ENCODE measurements at regions not wholly inside any gene's neighbourhood (a gene's known extent, or its start where the extent isn't known, plus 50 kb on each side); places are given as distances from the start of the nearest gene placed in this dataset.
"Not testable (repeated sequence)": the region's sequence is repeated elsewhere in the genome, so short reads cannot be mapped to it uniquely, and the experiment has no call there.

DNA sequence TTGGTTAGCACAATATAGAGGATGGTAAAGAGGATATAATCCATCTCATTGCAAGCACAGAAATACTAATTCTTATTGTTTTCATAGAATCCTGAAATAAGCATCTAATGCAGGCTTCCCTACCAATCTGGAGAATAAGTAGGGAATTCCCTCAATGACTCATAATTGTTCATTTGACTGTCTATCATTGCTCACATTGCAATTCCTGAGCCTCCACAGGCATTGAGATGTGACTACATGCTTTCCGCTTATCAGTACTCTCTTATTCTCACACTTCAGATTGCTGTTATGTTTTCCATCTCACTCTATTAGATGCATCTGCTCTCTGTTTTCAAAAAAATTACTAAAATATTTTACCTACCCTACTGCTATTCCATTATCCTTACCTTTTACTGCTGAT, 216.2 kb upstream of the PRSS16 start:
- WGBS, 2 experiments (ENCODE audit: insufficient coverage in 2 of 2) = 100% methylated on average over 1 of the region's 1 CpG
- H3K27ac ChIP-seq (ENCODE audit: low read depth, low read length, severe bottlenecking) = no peak overlapping the region

GRCh38 chr6:27038498-27038897, 209.0 kb upstream of the PRSS16 start:
- Histone ChIP-seq H3K36me3 (ENCODE audit: control insufficient read depth, insufficient read depth, low read length) (no peaks in the 10 kb centered on the region), H3K9me3 (ENCODE audit: control insufficient read depth, low read length) (no peaks in the 10 kb centered on the region), H3K27ac (ENCODE audit: low read depth, low read length, severe bottlenecking) (no peak overlapping the region)

More for the DNA sequence above, 216.2 kb upstream of the PRSS16 start:
- Histone ChIP-seq H3K4me1 (ENCODE audit: control insufficient read depth, insufficient read depth, low read length, poor library complexity, severe bottlenecking) (no peaks in the 10 kb centered on the region), H3K9me3 (ENCODE audit: control insufficient read depth, low read length) (no peaks in the 10 kb centered on the region), H3K4me3 (ENCODE audit: extremely low read depth, insufficient read depth, low read length, poor library complexity, severe bottlenecking) (no peak overlapping the region), H3K36me3 (ENCODE audit: control insufficient read depth, insufficient read depth, low read length) (no peaks in the 10 kb centered on the region)

DNA sequence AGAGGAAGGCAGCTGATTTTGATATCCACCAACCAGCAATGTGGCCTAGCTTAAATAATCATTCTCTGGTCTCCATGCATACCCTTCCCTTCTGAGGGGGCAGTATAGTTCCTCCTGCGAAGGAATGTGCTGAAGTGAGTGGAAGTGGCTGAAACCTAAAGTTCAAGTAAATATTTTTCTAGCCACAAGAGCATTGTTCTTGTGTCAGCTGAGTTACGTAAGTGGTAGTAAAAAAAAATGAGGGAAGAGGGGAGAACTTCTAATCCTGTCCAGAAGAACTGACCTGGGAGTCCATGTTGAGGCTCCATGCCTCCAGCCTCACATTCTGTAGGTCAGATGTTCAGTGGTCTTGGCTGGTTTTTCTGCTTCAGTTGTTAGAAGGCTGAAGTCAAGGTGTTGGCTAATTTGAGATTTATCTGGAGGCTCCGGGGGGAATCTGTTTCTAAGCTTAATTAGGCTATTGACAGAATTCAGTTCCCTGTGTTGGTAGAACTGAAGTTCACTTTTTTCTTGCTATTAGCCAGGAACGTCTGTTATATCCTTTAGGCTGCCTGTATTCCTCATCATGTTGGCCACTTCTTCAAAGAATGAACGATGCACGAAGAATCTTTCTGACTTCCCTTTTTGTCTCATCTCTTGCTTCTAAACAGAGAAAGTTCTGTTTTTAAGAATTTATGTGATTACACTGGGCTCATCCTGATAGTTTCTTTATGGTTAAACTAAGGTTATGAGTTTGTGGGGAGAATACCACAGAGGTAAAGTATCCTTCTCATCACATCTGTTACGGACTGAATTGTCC, 207.1 kb upstream of the PRSS16 start:
- Histone ChIP-seq H3K4me3 (ENCODE audit: extremely low read depth, insufficient read depth, low read length, poor library complexity, severe bottlenecking) (no peak overlapping the region), H3K4me1 (ENCODE audit: control insufficient read depth, insufficient read depth, low read length, poor library complexity, severe bottlenecking) (no peaks in the 10 kb centered on the region), H3K36me3 (ENCODE audit: control insufficient read depth, insufficient read depth, low read length) (no peaks in the 10 kb centered on the region), H3K27ac (ENCODE audit: low read depth, low read length, severe bottlenecking) (no peak overlapping the region), H3K9me3 (ENCODE audit: control insufficient read depth, low read length) (no peaks in the 10 kb centered on the region)
- WGBS, 2 experiments (ENCODE audit: insufficient coverage in 2 of 2) = 93 to 94% methylated on average over 2 to 4 of the region's 7 CpGs

More at GRCh38 chr6:27038498-27038897, 209.0 kb upstream of the PRSS16 start:
- H3K4me3 ChIP-seq (ENCODE audit: extremely low read depth, insufficient read depth, low read length, poor library complexity, severe bottlenecking) = no peak overlapping the region
- no peaks in the 10 kb centered on the region for H3K4me1 ChIP-seq (ENCODE audit: control insufficient read depth, insufficient read depth, low read length, poor library complexity, severe bottlenecking)

DNA sequence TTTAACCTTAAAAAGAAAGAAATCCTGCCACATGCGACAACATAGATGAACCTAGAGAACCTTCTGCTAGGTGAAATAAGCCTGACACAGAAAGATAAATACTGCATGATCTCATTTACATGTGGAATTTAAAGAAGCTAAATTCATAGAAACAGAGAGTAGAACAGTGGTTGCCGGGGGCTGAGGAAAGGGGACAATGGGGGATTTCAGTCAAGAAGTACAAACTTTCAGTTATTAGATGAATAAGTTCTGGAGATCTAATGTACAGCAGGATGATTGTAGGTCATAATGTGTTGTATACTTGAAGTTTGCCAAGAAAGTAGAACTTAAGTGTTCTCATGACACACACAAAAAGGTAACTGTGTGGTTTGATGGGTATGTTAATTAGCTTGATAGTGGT, 204.3 kb upstream of the PRSS16 start:
- H3K4me1 ChIP-seq (ENCODE audit: control insufficient read depth, insufficient read depth, low read length, poor library complexity, severe bottlenecking) = no peaks in the 10 kb centered on the region
- WGBS, 2 experiments (ENCODE audit: insufficient coverage in 2 of 2) = 73 to 100% methylated on average over 1 of the region's 2 CpGs

DNA sequence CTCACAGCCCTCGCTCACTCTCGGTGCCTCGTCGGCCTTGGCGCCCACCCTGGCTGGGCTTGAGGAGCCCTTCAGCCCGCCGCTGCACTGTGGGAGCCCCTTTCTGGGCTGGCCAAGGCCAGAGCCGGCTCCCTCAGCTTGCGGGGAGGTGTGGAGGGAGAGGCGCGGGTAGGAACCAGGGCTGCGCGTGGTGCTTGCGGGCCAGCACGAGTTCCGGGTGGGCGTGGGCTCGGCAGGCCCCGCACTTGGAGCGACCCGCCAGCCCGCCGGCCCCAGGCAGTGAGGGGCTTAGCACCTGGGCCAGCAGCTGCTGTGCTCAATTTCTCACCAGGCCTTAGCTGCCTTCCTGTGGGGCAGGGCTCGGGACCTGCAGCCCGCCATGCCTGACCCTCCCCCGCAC, 202.4 kb upstream of the PRSS16 start:
- WGBS, 2 experiments (ENCODE audit: insufficient coverage in 2 of 2) = 96 to 98% methylated on average over 16 to 24 of the region's 26 CpGs
- H3K9me3 ChIP-seq (ENCODE audit: control insufficient read depth, low read length); H3K4me3 ChIP-seq (ENCODE audit: extremely low read depth, insufficient read depth, low read length, poor library complexity, severe bottlenecking): not testable (repeated sequence)

More for the DNA sequence above, 204.3 kb upstream of the PRSS16 start:
- no peaks in the 10 kb centered on the region for H3K9me3 ChIP-seq (ENCODE audit: control insufficient read depth, low read length)
- H3K27ac ChIP-seq (ENCODE audit: low read depth, low read length, severe bottlenecking) = no peak overlapping the region
- no peaks in the 10 kb centered on the region for H3K36me3 ChIP-seq (ENCODE audit: control insufficient read depth, insufficient read depth, low read length)
- no peak overlapping the region for H3K4me3 ChIP-seq (ENCODE audit: extremely low read depth, insufficient read depth, low read length, poor library complexity, severe bottlenecking)

GRCh38 chr6:27047725-27048124, 199.8 kb upstream of the PRSS16 start:
- H3K36me3 ChIP-seq (ENCODE audit: control insufficient read depth, insufficient read depth, low read length); H3K4me3 ChIP-seq (ENCODE audit: extremely low read depth, insufficient read depth, low read length, poor library complexity, severe bottlenecking); H3K9me3 ChIP-seq (ENCODE audit: control insufficient read depth, low read length); H3K27ac ChIP-seq (ENCODE audit: low read depth, low read length, severe bottlenecking); H3K4me1 ChIP-seq (ENCODE audit: control insufficient read depth, insufficient read depth, low read length, poor library complexity, severe bottlenecking): not testable (repeated sequence)
- 68% methylated on average over 3 of the region's 5 CpGs; no CpG with 5 or more reads in 1 of the 2 experiments for WGBS, 2 experiments (ENCODE audit: insufficient coverage in 2 of 2)

More for the DNA sequence above, 202.4 kb upstream of the PRSS16 start:
- H3K27ac ChIP-seq (ENCODE audit: low read depth, low read length, severe bottlenecking); H3K4me1 ChIP-seq (ENCODE audit: control insufficient read depth, insufficient read depth, low read length, poor library complexity, severe bottlenecking); H3K36me3 ChIP-seq (ENCODE audit: control insufficient read depth, insufficient read depth, low read length): not testable (repeated sequence)

GRCh38 chr6:27049863-27050781, 197.4 kb upstream of the PRSS16 start:
- 93 to 97% methylated on average over 19 to 22 of the region's 30 CpGs for WGBS, 2 experiments (ENCODE audit: insufficient coverage in 2 of 2)
- H3K4me3 ChIP-seq (ENCODE audit: extremely low read depth, insufficient read depth, low read length, poor library complexity, severe bottlenecking) = no peak overlapping the region
- no peaks in the 10 kb centered on the region for H3K4me1 ChIP-seq (ENCODE audit: control insufficient read depth, insufficient read depth, low read length, poor library complexity, severe bottlenecking)
- no peak overlapping the region for H3K27ac ChIP-seq (ENCODE audit: low read depth, low read length, severe bottlenecking)
- H3K36me3 ChIP-seq (ENCODE audit: control insufficient read depth, insufficient read depth, low read length) = no peaks in the 10 kb centered on the region
- H3K9me3 ChIP-seq (ENCODE audit: control insufficient read depth, low read length) = no peaks in the 10 kb centered on the region

DNA sequence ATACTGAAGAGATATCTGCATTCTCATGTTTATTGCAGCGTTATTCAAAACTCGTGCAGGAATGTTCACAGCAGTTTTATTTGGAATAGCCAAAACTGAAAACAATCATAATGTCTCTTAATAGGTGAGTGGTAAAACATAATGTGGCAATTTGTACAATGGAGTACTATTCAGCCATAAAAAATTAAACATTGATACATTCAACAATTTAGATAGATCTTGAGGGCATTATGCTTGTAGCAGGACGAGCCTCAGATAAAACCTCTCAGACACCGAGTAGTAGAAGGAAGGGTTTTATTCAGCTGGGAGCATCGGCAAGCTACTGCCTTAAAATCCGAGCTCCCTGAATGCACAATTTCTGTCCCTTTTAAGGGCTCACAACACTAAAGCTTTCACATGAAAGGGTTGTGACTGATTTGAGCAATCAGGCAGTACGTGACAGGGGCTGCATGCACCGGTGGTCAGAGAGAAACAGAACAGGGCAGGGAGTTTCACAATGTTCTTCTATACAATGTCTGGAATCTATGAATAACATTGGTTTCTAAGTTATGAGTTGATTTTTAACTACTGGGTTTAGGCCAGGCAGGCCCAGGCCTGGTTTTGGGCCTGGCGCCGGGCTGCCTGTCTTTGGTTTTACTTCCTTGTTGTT, 195.3 kb upstream of the PRSS16 start:
- H3K9me3 ChIP-seq (ENCODE audit: control insufficient read depth, low read length); H3K4me3 ChIP-seq (ENCODE audit: extremely low read depth, insufficient read depth, low read length, poor library complexity, severe bottlenecking); H3K27ac ChIP-seq (ENCODE audit: low read depth, low read length, severe bottlenecking); H3K36me3 ChIP-seq (ENCODE audit: control insufficient read depth, insufficient read depth, low read length); H3K4me1 ChIP-seq (ENCODE audit: control insufficient read depth, insufficient read depth, low read length, poor library complexity, severe bottlenecking): not testable (repeated sequence)
- 80 to 100% methylated on average over 1 to 2 of the region's 10 CpGs for WGBS, 2 experiments (ENCODE audit: insufficient coverage in 2 of 2)

- no CpG with 5 or more reads among the region's 5 CpGs for WGBS, 2 experiments (ENCODE audit: insufficient coverage in 2 of 2)
These were observed 194.8 kb upstream of the PRSS16 start for GRCh38 chr6:27052731-27053082.

DNA sequence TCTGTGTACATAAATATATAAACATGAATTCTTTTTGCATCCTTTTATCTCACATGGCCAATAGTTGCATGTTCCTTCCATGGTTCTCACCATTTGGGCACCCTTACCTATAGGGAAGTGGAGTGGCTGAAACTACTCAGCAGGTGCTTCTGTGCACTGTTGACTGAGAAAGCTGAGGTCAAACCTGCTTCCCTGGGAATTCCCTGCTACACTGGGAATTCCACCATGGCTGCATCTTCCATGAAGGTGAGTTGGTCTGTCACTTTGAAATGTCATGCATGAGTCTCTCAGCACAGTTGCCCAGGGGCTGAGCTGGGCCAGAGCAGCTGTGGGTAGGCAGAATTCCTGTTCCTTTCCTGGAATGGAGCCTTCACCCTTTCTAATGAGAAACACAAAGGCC, 193.8 kb upstream of the PRSS16 start:
- H3K4me3 ChIP-seq (ENCODE audit: extremely low read depth, insufficient read depth, low read length, poor library complexity, severe bottlenecking) = no peak overlapping the region
- H3K9me3 ChIP-seq (ENCODE audit: control insufficient read depth, low read length) = no peaks in the 10 kb centered on the region
- H3K4me1 ChIP-seq (ENCODE audit: control insufficient read depth, insufficient read depth, low read length, poor library complexity, severe bottlenecking) = no peaks in the 10 kb centered on the region
- H3K36me3 ChIP-seq (ENCODE audit: control insufficient read depth, insufficient read depth, low read length) = no peaks in the 10 kb centered on the region
- H3K27ac ChIP-seq (ENCODE audit: low read depth, low read length, severe bottlenecking) = no peak overlapping the region

More at GRCh38 chr6:27052731-27053082, 194.8 kb upstream of the PRSS16 start:
- Histone ChIP-seq H3K27ac (ENCODE audit: low read depth, low read length, severe bottlenecking) (no peak overlapping the region), H3K4me3 (ENCODE audit: extremely low read depth, insufficient read depth, low read length, poor library complexity, severe bottlenecking) (no peak overlapping the region), H3K9me3 (ENCODE audit: control insufficient read depth, low read length) (no peaks in the 10 kb centered on the region), H3K36me3 (ENCODE audit: control insufficient read depth, insufficient read depth, low read length) (no peaks in the 10 kb centered on the region), H3K4me1 (ENCODE audit: control insufficient read depth, insufficient read depth, low read length, poor library complexity, severe bottlenecking) (no peaks in the 10 kb centered on the region)
